GM12878 (cell line): ENCODE measurements at regions not wholly inside any gene's neighbourhood (a gene's known extent, or its start where the extent isn't known, plus 50 kb on each side); places are given as distances from the start of the nearest gene placed in this dataset.
A peak's percentile ranks its signal among the peaks of the same experiment; 100 is the strongest.

Source experiments
- ATAC-seq: fragments of 200-7000 bp; cut with Tn5 transposase; 3 replicates; pipeline ENCODE4 v1.9.1; 2020; ENCODE audit warnings: mild to moderate bottlenecking, moderate library complexity
- BruUV-seq: library from RNA; stranded (reverse); fragments of 400-500 nt; replicated peaks from 2 replicates; lab custom pipeline; 2021; lab: Mats Ljungman, UMichigan
- CTCF ChIA-PET: fragments of 300-600 bp; sonication (Branson Sonifier 250); formaldehyde crosslinking; extraction: SDS; loops from one replicate; lab custom pipeline; 2021; ENCODE audit warnings: inconsistent platforms; lab: Yijun Ruan, JAX
- POLR2A ChIA-PET: fragments of 350-600 bp; formaldehyde crosslinking; extraction: SDS; loops from one replicate; lab custom pipeline; 2021; ENCODE audit warnings: inconsistent platforms; lab: Charles Lee
- RAD21 ChIA-PET: fragments of 300-600 bp; sonication (Branson Sonifier 250); formaldehyde crosslinking; loops from one replicate; lab custom pipeline; 2023; ENCODE audit warnings: antibody characterized with exemption; ENCODE audit not compliant: unreplicated experiment; lab: Charles Lee
- SMC1A ChIA-PET: fragments of 300-600 bp; sonication (Branson Sonifier 250); formaldehyde crosslinking; loops from one replicate; lab custom pipeline; 2023; ENCODE audit not compliant: unreplicated experiment, uncharacterized antibody; lab: Charles Lee
- DNase-seq: peaks from one replicate; pipeline ENCODE4 v3.0.0-alpha.2; 2011; ENCODE audit warnings: low read depth, low spot score
- FAIRE-seq: peaks from 3 replicates; lab custom pipeline; 2011; peaks lifted over from hg19 to GRCh38; lab: Jason Lieb, UNC
- H2AFZ ChIP-seq: 2 replicates; pipeline ENCODE4 v1.6.0; 2011; ENCODE audit warnings: low read depth, low read length, control low read depth; ENCODE audit not compliant: control insufficient read depth
- H3K27ac ChIP-seq: 2 replicates; pipeline ENCODE4 v1.5.1; 2011; ENCODE audit warnings: control low read depth; ENCODE audit not compliant: control insufficient read depth, insufficient read depth
- H3K27me3 ChIP-seq, 2 experiments: replicated peaks in 1 of 2; 2 replicates each; pipeline versions ENCODE4 v1.6.0 to v1.6.1; 2011; ENCODE audit warnings: low read length in 1 of 2; ENCODE audit not compliant: control insufficient read depth in 2 of 2, insufficient read depth in 2 of 2
- H3K36me3 ChIP-seq, 2 experiments: 2 replicates each; pipeline ENCODE4 v1.5.1; 2011; ENCODE audit warnings: low read length in 1 of 2; ENCODE audit not compliant: control insufficient read depth in 2 of 2, insufficient read depth in 2 of 2
- H3K4me1 ChIP-seq: 2 replicates; pipeline ENCODE4 v1.6.1; 2011; ENCODE audit warnings: mild to moderate bottlenecking, low read length, moderate library complexity, mixed read lengths; ENCODE audit not compliant: control insufficient read depth, insufficient read depth
- H3K4me2 ChIP-seq: 2 replicates; pipeline ENCODE4 v1.6.0; 2011; ENCODE audit warnings: control low read depth; ENCODE audit not compliant: control insufficient read depth, insufficient read depth
- H3K4me3 ChIP-seq: fragments of 200-600 bp; sonication (generic); 2 replicates; pipeline ENCODE4 v1.5.1; 2016
- H3K79me2 ChIP-seq: 2 replicates; pipeline ENCODE4 v1.6.0; 2011; ENCODE audit warnings: low read length; ENCODE audit not compliant: control insufficient read depth, insufficient read depth
- H3K9ac ChIP-seq: 2 replicates; pipeline ENCODE4 v1.8.0; 2011; ENCODE audit warnings: low read length, control low read depth, mixed read lengths; ENCODE audit not compliant: control insufficient read depth, insufficient read depth
- H3K9me3 ChIP-seq: replicated peaks from 3 replicates; pipeline ENCODE4 v1.5.1; 2011; ENCODE audit warnings: mild to moderate bottlenecking, low read length; ENCODE audit not compliant: control insufficient read depth, insufficient read depth
- H4K20me1 ChIP-seq: 2 replicates; pipeline ENCODE4 v1.6.0; 2011; ENCODE audit not compliant: control insufficient read depth, insufficient read depth
- EP300 ChIP-seq, 2 experiments: fragments of 150-350 bp in 1 of 2; IDR thresholded peaks; 2 replicates each; pipeline ENCODE4 v1.6.1; 2011 to 2012; ENCODE audit warnings: low read depth in 2 of 2, low read length in 2 of 2, borderline replicate concordance in 1 of 2, improper control_type of control experiment in 1 of 2, inconsistent platforms in 1 of 2; ENCODE audit not compliant: control insufficient read depth in 1 of 2
- HDAC2 ChIP-seq: fragments of 200-600 bp; sonication (generic); IDR thresholded peaks from 2 replicates; pipeline ENCODE4 v1.6.1; 2017
- ZBTB33 ChIP-seq: fragments of 450-650 bp; IDR thresholded peaks from 2 replicates; pipeline ENCODE4 v1.6.1; 2017; ENCODE audit warnings: mild to moderate bottlenecking
- WGBS: methylation state at CpG from one replicate; pipeline ENCODE4 v1.1.6; 2016; ENCODE audit warnings: low lambda C conversion rate; ENCODE audit not compliant: insufficient replicate concordance, insufficient coverage; ENCODE audit errors: missing lambda C conversion rate; 5-methylcytosine and 5-hydroxymethylcytosine counted together
- in situ Hi-C: fragments of 300-500 bp; cut with MboI; formaldehyde crosslinking; loops from 9 replicates; pipeline ENCODE4 v1.14.3; 2018; ENCODE audit warnings: mixed read lengths
- intact Hi-C: fragments of 100-400 bp; cut with micrococcal nuclease; formaldehyde crosslinking; loops from one replicate; pipeline ENCODE4 v1.14.2; 2022; ENCODE audit not compliant: unreplicated experiment

GRCh38 chr11:29279716-29280115, 737.1 kb downstream of the KCNA4 start:
- in situ Hi-C loops = no loop called here
- H3K4me2 ChIP-seq = no peak overlapping the region
- DNase-seq = no peak

More at GRCh38 chr11:29279716-29280115, 737.1 kb downstream of the KCNA4 start:
- Histone ChIP-seq H3K9ac (no peak overlapping the region), H3K9me3 (no peaks in the 10 kb centered on the region), H3K79me2 (no peaks in the 10 kb centered on the region), H2AFZ (no peak overlapping the region), H4K20me1 (no peaks in the 10 kb centered on the region), H3K27me3 (no peaks in the 10 kb centered on the region), H3K36me3 (no peaks in the 10 kb centered on the region), H3K27ac (no peak overlapping the region), H3K4me3 (no peak overlapping the region), H3K4me1 (no peaks in the 10 kb centered on the region)
- SMC1A ChIA-PET = interaction anchor here (0.9 to 5.6 kb wide), 9 partner anchors 10 to 88 kb away, joined by 3 to 71 read pairs (median 8); no protein-coding TSS in a partner anchor
- BruUV-seq = no TSS peak
- intact Hi-C loops = no loop called here
- POLR2A ChIA-PET = interaction anchor here (0.6 kb wide), 1 partner anchor 1174 kb away, joined by 3 read pairs; no protein-coding TSS in a partner anchor
- WGBS = 30% methylated on average over 2 of the region's 2 CpGs
- TF ChIP-seq ZBTB33 (peak; percentile 82), HDAC2 (no peak), EP300 (IDR thresholded peaks at IDR 0.05; ENCODE audit: borderline replicate concordance in 1 of 2, control insufficient read depth in 1 of 2, low read depth in 2 of 2, low read length in 2 of 2) (peak in 1 of 2 experiments; percentile 32; a peak in 1 of 4 replicates)
- ATAC-seq (peak; percentile 54), FAIRE-seq (no peak)
- RAD21 ChIA-PET = interaction anchor here (1.1 to 4.5 kb wide), 3 partner anchors 14 to 49 kb away, joined by 3 to 57 read pairs (median 11); no protein-coding TSS in a partner anchor
- CTCF ChIA-PET = interaction anchor here (0.9 to 5.5 kb wide), 4 partner anchors 14 to 93 kb away, joined by 3 to 41 read pairs (median 17); no protein-coding TSS in a partner anchor
